Spleen (tissue), 7 donors: ENCODE measurements at regions not wholly inside any gene's neighbourhood (a gene's known extent, or its start where the extent isn't known, plus 50 kb on each side); places are given as distances from the start of the nearest gene placed in this dataset.

ENCODE experiments used
- POLR2A ChIP-seq, 3 donors: fragments of 450-650 bp; IDR thresholded peaks; one replicate each; pipeline ENCODE4 v1.5.1; 2017; ENCODE audit warnings: antibody characterized with exemption in 3 of 3, mild to moderate bottlenecking in 1 of 3
- TF ChIP-seq, protein P1 (sequence below), 11 experiments: fragments of 200-600 bp in 7 of 11; fragments of 450-650 bp in 4 of 11; sonication (generic) in 4 of 11; IDR thresholded peaks in 8 of 11; conservative IDR thresholded peaks in 3 of 11; 1 replicate in 7 of 11; 2 replicates in 4 of 11; pipeline versions ENCODE4 v1.4.0 to v1.8.0; 2016 to 2021; ENCODE audit warnings: antibody characterized with exemption in 11 of 11, inconsistent platforms in 4 of 11, mild to moderate bottlenecking in 1 of 11
- donor health status: DM: no; HTN: no; CAD: no; lungs with moderate emphysema.
- donor health status: DM: no; HTN: no; CAD: no.
- donor health status: DM: no; HTN: no; CAD: no.

DNA sequence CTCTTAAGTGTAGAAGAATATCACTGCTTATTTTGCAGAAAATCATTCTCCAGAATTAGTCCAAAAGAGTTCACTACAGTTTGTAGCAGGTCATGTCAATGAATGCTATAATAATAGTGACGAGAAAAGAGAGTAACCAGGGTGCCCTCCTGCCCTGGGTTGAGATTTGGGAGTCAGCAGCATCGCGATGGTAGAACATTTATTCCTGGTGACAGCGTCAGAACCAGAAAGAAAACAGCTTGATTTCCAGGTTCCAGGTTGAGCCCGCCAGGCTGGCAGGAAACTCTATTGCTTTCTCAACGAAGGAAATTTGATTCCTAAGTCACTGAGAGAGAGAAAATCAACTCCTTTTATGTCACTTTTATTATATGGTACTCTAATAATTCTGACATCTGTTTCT lies 550.3 kb downstream of the QKI start:
- no peak for TF ChIP-seq POLR2A (IDR thresholded peaks at IDR 0.05)
- TF ChIP-seq, protein P1, sequence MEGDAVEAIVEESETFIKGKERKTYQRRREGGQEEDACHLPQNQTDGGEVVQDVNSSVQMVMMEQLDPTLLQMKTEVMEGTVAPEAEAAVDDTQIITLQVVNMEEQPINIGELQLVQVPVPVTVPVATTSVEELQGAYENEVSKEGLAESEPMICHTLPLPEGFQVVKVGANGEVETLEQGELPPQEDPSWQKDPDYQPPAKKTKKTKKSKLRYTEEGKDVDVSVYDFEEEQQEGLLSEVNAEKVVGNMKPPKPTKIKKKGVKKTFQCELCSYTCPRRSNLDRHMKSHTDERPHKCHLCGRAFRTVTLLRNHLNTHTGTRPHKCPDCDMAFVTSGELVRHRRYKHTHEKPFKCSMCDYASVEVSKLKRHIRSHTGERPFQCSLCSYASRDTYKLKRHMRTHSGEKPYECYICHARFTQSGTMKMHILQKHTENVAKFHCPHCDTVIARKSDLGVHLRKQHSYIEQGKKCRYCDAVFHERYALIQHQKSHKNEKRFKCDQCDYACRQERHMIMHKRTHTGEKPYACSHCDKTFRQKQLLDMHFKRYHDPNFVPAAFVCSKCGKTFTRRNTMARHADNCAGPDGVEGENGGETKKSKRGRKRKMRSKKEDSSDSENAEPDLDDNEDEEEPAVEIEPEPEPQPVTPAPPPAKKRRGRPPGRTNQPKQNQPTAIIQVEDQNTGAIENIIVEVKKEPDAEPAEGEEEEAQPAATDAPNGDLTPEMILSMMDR (IDR thresholded peaks at IDR 0.05 in 8 of 11, conservative IDR thresholded peaks at IDR 0.05 in 3 of 11): no peak
